Left renal pelvis (tissue), 4 donors: ENCODE measurements at regions not wholly inside any gene's neighbourhood (a gene's known extent, or its start where the extent isn't known, plus 50 kb on each side); places are given as distances from the start of the nearest gene placed in this dataset.
"Not testable (repeated sequence)": the region's sequence is repeated elsewhere in the genome, so short reads cannot be mapped to it uniquely, and the experiment has no call there.

Source experiments
- DNase-seq, 4 donors: peaks; one replicate each; pipeline ENCODE4 v3.0.0-alpha.2; 2013; ENCODE audit warnings: low read depth in 4 of 4, low spot score in 3 of 4

GRCh38 chr7:124179641-124180040, 146.8 kb upstream of the TMEM229A start:
- no peak for DNase-seq

- DNase-seq, result no peak
Observed at GRCh38 chr7:124177891-124178290, 145.0 kb upstream of the TMEM229A start.

GRCh38 chr7:124171812-124172211, 138.9 kb upstream of the TMEM229A start:
- DNase-seq, result not testable (repeated sequence)

GRCh38 chr7:124171068-124171467, 138.2 kb upstream of the TMEM229A start:
- peak in 1 of 4 donors; percentile 10 for DNase-seq

- DNase-seq, result no peak
Observed at GRCh38 chr7:124168616-124169015, 135.7 kb upstream of the TMEM229A start.

GRCh38 chr7:124162667-124163066, 129.8 kb upstream of the TMEM229A start:
- no peak for DNase-seq

- peak in 1 of 4 donors; percentile 8 for DNase-seq
Observed at GRCh38 chr7:124155432-124156022, 122.7 kb upstream of the TMEM229A start.

GRCh38 chr7:124152859-124153692, 120.2 kb upstream of the TMEM229A start:
- no peak for DNase-seq

GRCh38 chr7:124137664-124138063, 104.8 kb upstream of the TMEM229A start:
- no peak for DNase-seq

GRCh38 chr7:124124201-124124600, 91.3 kb upstream of the TMEM229A start:
- no peak for DNase-seq

GRCh38 chr7:124120911-124121310, 88.0 kb upstream of the TMEM229A start:
- no peak for DNase-seq

- DNase-seq, result peak in 1 of 4 donors; percentile 12
Observed at GRCh38 chr7:124113045-124113444, 80.2 kb upstream of the TMEM229A start.

GRCh38 chr7:124106575-124106974, 73.7 kb upstream of the TMEM229A start:
- DNase-seq, result no peak

- DNase-seq, result no peak
Observed at GRCh38 chr7:124101173-124101768, 68.4 kb upstream of the TMEM229A start.

- DNase-seq, result no peak
Observed at GRCh38 chr7:124100190-124100589, 67.3 kb upstream of the TMEM229A start.

GRCh38 chr7:124099585-124099984, 66.7 kb upstream of the TMEM229A start:
- DNase-seq, result not testable (repeated sequence)

GRCh38 chr7:124089621-124090020, 56.8 kb upstream of the TMEM229A start:
- no peak for DNase-seq

GRCh38 chr7:124088590-124088989, 55.7 kb upstream of the TMEM229A start:
- no peak for DNase-seq

- DNase-seq, result no peak
Observed at GRCh38 chr7:124086843-124087242, 54.0 kb upstream of the TMEM229A start.

GRCh38 chr7:124085179-124085578, 52.3 kb upstream of the TMEM229A start:
- peak in 3 of 4 donors; percentile 50 to 58 (median 50) for DNase-seq

- DNase-seq, result peak in 2 of 4 donors; percentile 21 to 22
Observed at GRCh38 chr7:124084024-124084423, 51.2 kb upstream of the TMEM229A start.
